HG02852 (cell line): ENCODE measurements at regions not wholly inside any gene's neighbourhood (a gene's known extent, or its start where the extent isn't known, plus 50 kb on each side); places are given as distances from the start of the nearest gene placed in this dataset.

Source experiments
- ATAC-seq: cut with Tn5 transposase; IDR thresholded peaks from one replicate; pipeline ENCODE4 v1.9.1; 2021; ENCODE audit warnings: mild to moderate bottlenecking, moderate library complexity; ENCODE audit not compliant: unreplicated experiment

- no peak for ATAC-seq
These were observed 181.4 kb downstream of the GAS1 start for GRCh38 chr9:86765746-86766430.

GRCh38 chr9:86764671-86765343, 182.5 kb downstream of the GAS1 start:
- ATAC-seq: no peak

GRCh38 chr9:86764221-86764624, 183.1 kb downstream of the GAS1 start:
- no peak for ATAC-seq

GRCh38 chr9:86763791-86764190, 183.5 kb downstream of the GAS1 start:
- ATAC-seq: no peak

GRCh38 chr9:86757382-86757720, 190.0 kb downstream of the GAS1 start:
- ATAC-seq: no peak

GRCh38 chr9:86756576-86757381, 190.5 kb downstream of the GAS1 start:
- no peak for ATAC-seq

GRCh38 chr9:86755561-86755941, 191.8 kb downstream of the GAS1 start:
- no peak for ATAC-seq

- ATAC-seq: no peak
These were observed 192.4 kb downstream of the GAS1 start for GRCh38 chr9:86754581-86755560.

GRCh38 chr9:86753836-86754235, 193.5 kb downstream of the GAS1 start:
- no peak for ATAC-seq

- ATAC-seq: no peak
These were observed 194.6 kb downstream of the GAS1 start for GRCh38 chr9:86752733-86753132.

GRCh38 chr9:86751956-86752355, 195.3 kb downstream of the GAS1 start:
- no peak for ATAC-seq

- no peak for ATAC-seq
These were observed 196.1 kb downstream of the GAS1 start for GRCh38 chr9:86751207-86751606.

- no peak for ATAC-seq
These were observed 197.4 kb downstream of the GAS1 start for GRCh38 chr9:86749894-86750255.

GRCh38 chr9:86749161-86749893, 198.0 kb downstream of the GAS1 start:
- ATAC-seq: no peak

GRCh38 chr9:86747711-86748110, 199.6 kb downstream of the GAS1 start:
- no peak for ATAC-seq

- ATAC-seq: no peak
These were observed 205.7 kb downstream of the GAS1 start for GRCh38 chr9:86741311-86742208.

- ATAC-seq: no peak
These were observed 211.4 kb downstream of the GAS1 start for GRCh38 chr9:86735772-86736458.

- no peak for ATAC-seq
These were observed 212.5 kb downstream of the GAS1 start for GRCh38 chr9:86734771-86735170.

- ATAC-seq: no peak
These were observed 213.4 kb downstream of the GAS1 start for GRCh38 chr9:86733929-86734328.
